GM12891 (cell line): ENCODE measurements at regions not wholly inside any gene's neighbourhood (a gene's known extent, or its start where the extent isn't known, plus 50 kb on each side); places are given as distances from the start of the nearest gene placed in this dataset.

Experiments
- PAX5 ChIP-seq: IDR thresholded peaks from 2 replicates; pipeline ENCODE4 v1.6.1; 2011; ENCODE audit warnings: low read length, moderate library complexity, mild to moderate bottlenecking; ENCODE audit not compliant: insufficient read depth, severe bottlenecking
- POLR2A ChIP-seq: IDR thresholded peaks from 2 replicates; pipeline ENCODE4 v1.6.1; 2011; ENCODE audit warnings: low read depth, low read length, control low read depth
- POLR2AphosphoS5 ChIP-seq: IDR thresholded peaks from 2 replicates; pipeline ENCODE4 v1.6.1; 2011; ENCODE audit warnings: low read depth, low read length, control low read depth
- POU2F2 ChIP-seq: IDR thresholded peaks from 2 replicates; pipeline ENCODE4 v1.6.1; 2011; ENCODE audit warnings: low read depth, mild to moderate bottlenecking, control low read depth, low read length, moderate library complexity
- SPI1 ChIP-seq: IDR thresholded peaks from 2 replicates; pipeline ENCODE4 v1.6.1; 2011; ENCODE audit warnings: low read depth, low read length, control low read depth
- TAF1 ChIP-seq: IDR thresholded peaks from 2 replicates; pipeline ENCODE4 v1.6.1; 2011; ENCODE audit warnings: low read depth, low read length, control low read depth

DNA sequence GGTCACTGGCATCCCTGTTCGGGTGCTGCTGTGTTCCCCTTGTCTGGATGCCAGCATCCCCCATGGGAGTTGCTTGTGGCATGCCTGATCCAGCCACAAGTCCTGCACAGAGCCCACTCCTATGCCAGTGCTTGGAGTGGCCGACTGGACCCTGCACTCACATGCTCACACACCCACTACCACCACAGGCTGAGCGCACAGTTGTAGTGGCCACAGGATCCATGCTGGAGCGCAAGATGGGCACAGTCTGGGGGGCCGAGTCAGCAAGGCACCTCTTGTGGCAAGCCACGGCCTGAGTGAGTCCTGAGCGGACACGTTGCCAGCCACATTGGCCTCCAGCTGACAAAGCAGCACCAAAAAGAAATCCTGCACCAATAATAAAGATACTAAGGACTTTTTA is 661.6 kb upstream of the TMPRSS15 start:
- TF ChIP-seq POLR2AphosphoS5 (no peak), TAF1 (no peak), POLR2A (no peak), SPI1 (no peak), POU2F2 (no peak), PAX5 (no peak)
